ENCODE measurements at regions not wholly inside any gene's neighbourhood (a gene's known extent, or its start where the extent isn't known, plus 50 kb on each side); places are given as distances from the start of the nearest gene placed in this dataset.

GRCh38 chr7:110142939-110143526, 947.9 kb upstream of the LRRN3 start:
- no peak for DNase-seq (ENCODE audit: low spot score)

- no peak for DNase-seq (ENCODE audit: low spot score)
These were observed 946.3 kb upstream of the LRRN3 start for GRCh38 chr7:110144599-110144998.

- no peak for DNase-seq (ENCODE audit: low spot score)
These were observed 942.9 kb upstream of the LRRN3 start for GRCh38 chr7:110148054-110148453.

- no peak for DNase-seq (ENCODE audit: low spot score)
These were observed 937.7 kb upstream of the LRRN3 start for GRCh38 chr7:110153222-110153621.

GRCh38 chr7:110156511-110156910, 934.4 kb upstream of the LRRN3 start:
- no peak for DNase-seq (ENCODE audit: low spot score)

- DNase-seq (ENCODE audit: low spot score): no peak
These were observed 933.1 kb upstream of the LRRN3 start for GRCh38 chr7:110157631-110158362.

GRCh38 chr7:110168010-110168409, 922.9 kb upstream of the LRRN3 start:
- no peak for DNase-seq (ENCODE audit: low spot score)

GRCh38 chr7:110170841-110171240, 920.1 kb upstream of the LRRN3 start:
- no peak for DNase-seq (ENCODE audit: low spot score)

- DNase-seq (ENCODE audit: low spot score): no peak
These were observed 913.5 kb upstream of the LRRN3 start for GRCh38 chr7:110177463-110177862.

- DNase-seq (ENCODE audit: low spot score): no peak
These were observed 911.9 kb upstream of the LRRN3 start for GRCh38 chr7:110179037-110179436.

- no peak for DNase-seq (ENCODE audit: low spot score)
These were observed 909.2 kb upstream of the LRRN3 start for GRCh38 chr7:110181768-110182167.

GRCh38 chr7:110186334-110186733, 904.6 kb upstream of the LRRN3 start:
- DNase-seq (ENCODE audit: low spot score): no peak

- DNase-seq (ENCODE audit: low spot score): no peak
These were observed 902.9 kb upstream of the LRRN3 start for GRCh38 chr7:110187877-110188554.

- no peak for DNase-seq (ENCODE audit: low spot score)
These were observed 886.4 kb upstream of the LRRN3 start for GRCh38 chr7:110204527-110204926.

GRCh38 chr7:110205899-110206298, 885.0 kb upstream of the LRRN3 start:
- DNase-seq (ENCODE audit: low spot score): no peak

- no peak for DNase-seq (ENCODE audit: low spot score)
These were observed 881.0 kb upstream of the LRRN3 start for GRCh38 chr7:110209884-110210283.

GRCh38 chr7:110210941-110211608, 879.9 kb upstream of the LRRN3 start:
- DNase-seq (ENCODE audit: low spot score): no peak

GRCh38 chr7:110224643-110225042, 866.3 kb upstream of the LRRN3 start:
- no peak for DNase-seq (ENCODE audit: low spot score)

- DNase-seq (ENCODE audit: low spot score): no peak
These were observed 844.8 kb upstream of the LRRN3 start for GRCh38 chr7:110246118-110246517.

- no peak for DNase-seq (ENCODE audit: low spot score)
These were observed 837.8 kb upstream of the LRRN3 start for GRCh38 chr7:110253093-110253492.

- no peak for DNase-seq (ENCODE audit: low spot score)
These were observed 833.3 kb upstream of the LRRN3 start for GRCh38 chr7:110257673-110258072.

GRCh38 chr7:110262251-110262650, 828.7 kb upstream of the LRRN3 start:
- no peak for DNase-seq (ENCODE audit: low spot score)

- DNase-seq (ENCODE audit: low spot score): no peak
These were observed 826.6 kb upstream of the LRRN3 start for GRCh38 chr7:110264288-110264687.
